Breast epithelium (tissue), 3 donors: ENCODE measurements at regions not wholly inside any gene's neighbourhood (a gene's known extent, or its start where the extent isn't known, plus 50 kb on each side); places are given as distances from the start of the nearest gene placed in this dataset.

Experiments used
- POLR2A ChIP-seq: fragments of 450-650 bp; IDR thresholded peaks from one replicate; pipeline ENCODE4 v1.6.1; 2016; ENCODE audit warnings: antibody characterized with exemption, mild to moderate bottlenecking, moderate library complexity
- POLR2AphosphoS5 ChIP-seq, 3 donors: sonication (generic); formaldehyde crosslinking; IDR thresholded peaks; one replicate each; pipeline ENCODE4 v1.6.1; 2017; ENCODE audit warnings: antibody characterized with exemption in 3 of 3
- TF ChIP-seq, protein P1 (sequence below), 3 donors: fragments of 450-650 bp; IDR thresholded peaks; one replicate each; pipeline ENCODE4 v1.5.1; 2016 to 2017; ENCODE audit warnings: antibody characterized with exemption in 3 of 3, mild to moderate bottlenecking in 3 of 3, moderate library complexity in 3 of 3

DNA sequence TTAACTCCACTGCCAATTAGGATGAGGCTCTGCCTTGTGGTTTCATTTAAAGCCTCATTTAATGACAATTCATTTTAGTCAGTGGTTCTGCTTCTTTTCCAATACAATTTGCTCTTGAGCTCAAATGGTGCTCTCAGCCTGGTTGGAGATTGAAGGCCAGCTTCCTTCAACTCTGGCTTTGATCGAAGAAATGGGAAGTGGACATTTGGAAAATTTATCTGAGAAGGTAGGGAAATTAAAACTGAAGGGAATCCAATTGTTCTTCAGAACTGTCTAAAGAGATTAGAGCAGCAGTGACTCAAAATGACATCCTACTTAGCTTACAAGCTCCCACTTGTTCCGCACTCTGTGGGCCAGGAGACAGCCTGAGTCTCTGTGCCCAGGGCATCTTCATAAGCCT is 206.8 kb downstream of the SMARCA1 start:
- TF ChIP-seq, protein P1, sequence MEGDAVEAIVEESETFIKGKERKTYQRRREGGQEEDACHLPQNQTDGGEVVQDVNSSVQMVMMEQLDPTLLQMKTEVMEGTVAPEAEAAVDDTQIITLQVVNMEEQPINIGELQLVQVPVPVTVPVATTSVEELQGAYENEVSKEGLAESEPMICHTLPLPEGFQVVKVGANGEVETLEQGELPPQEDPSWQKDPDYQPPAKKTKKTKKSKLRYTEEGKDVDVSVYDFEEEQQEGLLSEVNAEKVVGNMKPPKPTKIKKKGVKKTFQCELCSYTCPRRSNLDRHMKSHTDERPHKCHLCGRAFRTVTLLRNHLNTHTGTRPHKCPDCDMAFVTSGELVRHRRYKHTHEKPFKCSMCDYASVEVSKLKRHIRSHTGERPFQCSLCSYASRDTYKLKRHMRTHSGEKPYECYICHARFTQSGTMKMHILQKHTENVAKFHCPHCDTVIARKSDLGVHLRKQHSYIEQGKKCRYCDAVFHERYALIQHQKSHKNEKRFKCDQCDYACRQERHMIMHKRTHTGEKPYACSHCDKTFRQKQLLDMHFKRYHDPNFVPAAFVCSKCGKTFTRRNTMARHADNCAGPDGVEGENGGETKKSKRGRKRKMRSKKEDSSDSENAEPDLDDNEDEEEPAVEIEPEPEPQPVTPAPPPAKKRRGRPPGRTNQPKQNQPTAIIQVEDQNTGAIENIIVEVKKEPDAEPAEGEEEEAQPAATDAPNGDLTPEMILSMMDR (IDR thresholded peaks at IDR 0.05) = no peak
- TF ChIP-seq POLR2A = no peak
- no peak for TF ChIP-seq POLR2AphosphoS5 (IDR thresholded peaks at IDR 0.05)
